ENCODE measurements at regions not wholly inside any gene's neighbourhood (a gene's known extent, or its start where the extent isn't known, plus 50 kb on each side); places are given as distances from the start of the nearest gene placed in this dataset.

GRCh38 chr3:30077746-30078145 lies 528.7 kb upstream of the TGFBR2 start:
- TF ChIP-seq EZH2phosphoT487 (IDR thresholded peaks at IDR 0.05; ENCODE audit: low read depth, severe bottlenecking, unreplicated experiment) (no peak), CTCF (IDR thresholded peaks at IDR 0.05; ENCODE audit: poor library complexity) (no peak)

All from hepatocyte (in vitro differentiated cells).